ENCODE measurements at regions not wholly inside any gene's neighbourhood (a gene's known extent, or its start where the extent isn't known, plus 50 kb on each side); places are given as distances from the start of the nearest gene placed in this dataset.
"Not testable (repeated sequence)": the region's sequence is repeated elsewhere in the genome, so short reads cannot be mapped to it uniquely, and the experiment has no call there.

DNA sequence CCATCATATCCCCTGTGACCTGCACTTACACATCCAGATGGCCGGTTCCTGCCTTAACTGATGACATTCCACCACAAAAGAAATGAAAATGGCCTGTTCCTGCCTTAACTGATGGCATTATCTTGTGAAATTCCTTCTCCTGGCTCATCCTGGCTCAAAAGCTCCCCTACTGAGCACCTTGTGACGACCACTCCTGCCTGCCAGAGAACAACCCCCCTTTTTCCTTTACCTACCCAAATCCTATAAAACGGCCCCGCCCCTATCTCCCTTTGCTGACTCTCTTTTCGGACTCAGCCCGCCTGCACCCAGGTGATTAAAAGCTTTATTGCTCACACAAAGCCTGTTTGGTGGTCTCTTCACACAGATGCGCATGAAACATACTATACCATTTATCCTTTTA lies 279.7 kb upstream of the CHRM3 start:
- not testable (repeated sequence) for DNase-seq

GRCh38 chr1:239098400-239099037 lies 287.8 kb upstream of the CHRM3 start:
- no peak for DNase-seq

DNA sequence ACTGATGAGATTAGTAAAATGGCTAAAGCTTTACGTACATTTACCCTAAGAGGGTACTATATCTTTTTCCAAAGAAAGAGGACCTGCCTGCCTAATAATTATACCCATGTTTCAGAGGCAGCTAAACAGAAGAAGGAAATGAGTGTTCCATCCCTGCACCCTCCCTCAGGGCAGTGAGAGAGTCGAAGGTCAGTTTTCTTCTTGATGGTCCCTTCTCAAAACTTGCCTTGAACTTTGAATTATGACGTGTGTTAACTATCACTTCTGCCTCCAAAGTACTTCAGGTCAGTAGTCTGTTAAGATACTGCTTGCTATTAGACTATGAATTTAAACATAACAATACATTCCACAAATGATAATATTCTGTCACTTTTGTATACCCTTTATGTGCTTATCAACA lies 294.8 kb upstream of the CHRM3 start:
- DNase-seq, result no peak

DNA sequence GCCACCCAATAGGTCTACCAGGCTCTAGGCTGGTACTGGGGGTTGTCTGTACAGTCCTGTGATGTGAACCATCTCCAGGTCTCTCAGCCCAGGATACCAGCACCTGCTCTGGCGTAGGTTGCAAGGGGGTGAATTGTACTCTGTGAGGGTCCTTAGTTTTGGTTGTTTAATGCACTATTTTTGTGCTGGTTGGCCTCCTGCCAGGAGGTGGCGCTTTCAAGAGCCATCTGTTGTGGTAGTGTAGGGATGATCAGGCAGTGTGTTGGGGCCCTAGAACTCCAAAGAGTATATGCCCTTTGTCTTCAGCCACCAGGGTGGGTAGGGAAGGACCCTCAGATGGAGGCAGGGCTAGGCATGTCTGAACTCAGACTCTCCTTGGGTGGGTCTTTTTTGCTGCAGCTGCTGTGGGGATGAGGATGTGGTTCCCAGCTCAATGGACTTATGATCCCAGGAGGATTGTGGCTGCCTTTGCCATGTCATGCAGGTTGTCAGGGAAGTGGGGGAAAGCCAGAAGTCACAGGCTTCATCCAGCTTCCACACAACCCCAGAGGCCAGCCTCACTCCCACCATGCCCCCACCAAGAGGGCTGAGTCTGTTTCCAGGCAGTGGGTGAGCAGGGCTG lies 301.8 kb upstream of the CHRM3 start:
- DNase-seq, result no peak

- DNase-seq, result not testable (repeated sequence)
Observed at GRCh38 chr1:239081947-239082346, 304.4 kb upstream of the CHRM3 start.

GRCh38 chr1:239067480-239067879 lies 318.9 kb upstream of the CHRM3 start:
- no peak for DNase-seq

GRCh38 chr1:239067058-239067457 lies 319.3 kb upstream of the CHRM3 start:
- no peak for DNase-seq

- no peak for DNase-seq
Observed at GRCh38 chr1:239061770-239062169, 324.6 kb upstream of the CHRM3 start.

GRCh38 chr1:239058190-239058589 lies 328.2 kb upstream of the CHRM3 start:
- DNase-seq, result no peak

GRCh38 chr1:239056940-239057339 lies 329.4 kb upstream of the CHRM3 start:
- DNase-seq, result no peak

DNA sequence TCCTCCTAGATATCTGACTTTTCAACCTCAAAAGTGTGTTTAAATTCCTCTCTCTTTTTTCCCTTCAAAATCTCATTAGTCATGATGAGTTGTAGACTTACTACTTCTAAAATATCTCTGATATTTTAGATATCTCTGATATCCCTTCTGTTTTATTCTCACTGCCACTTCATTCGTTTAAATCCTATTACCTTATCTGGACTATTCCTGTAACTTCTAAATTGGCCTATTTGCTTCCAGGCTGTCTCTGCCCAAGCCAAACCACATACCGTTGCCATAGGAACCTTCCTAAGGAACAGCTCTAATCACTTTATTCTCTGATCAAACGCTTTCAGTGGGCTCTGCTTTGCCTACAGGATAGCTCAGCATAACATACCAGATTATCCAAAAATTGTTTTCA lies 333.1 kb upstream of the CHRM3 start:
- no peak for DNase-seq

- no peak for DNase-seq
Observed at GRCh38 chr1:239049571-239049970, 336.8 kb upstream of the CHRM3 start.

- no peak for DNase-seq
Observed at GRCh38 chr1:239044829-239045228, 341.5 kb upstream of the CHRM3 start.

DNA sequence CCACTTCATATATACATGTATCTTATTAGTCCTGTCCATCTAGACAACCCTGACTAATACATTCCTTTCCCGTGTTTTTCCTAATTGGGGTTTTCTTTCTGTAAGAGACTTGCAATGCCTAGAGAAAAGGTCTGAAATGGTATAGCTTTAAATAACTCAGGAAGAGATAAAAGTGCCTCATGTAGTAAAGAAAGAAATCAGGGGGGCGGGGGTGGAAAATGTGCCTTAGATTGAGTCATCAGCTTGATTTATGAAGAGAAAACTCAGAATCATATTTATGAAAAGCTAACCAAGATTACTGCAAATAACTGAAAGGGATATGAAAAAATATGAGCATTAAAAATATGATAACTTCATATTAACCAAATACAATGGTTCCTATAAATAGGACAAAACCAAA lies 345.8 kb upstream of the CHRM3 start:
- no peak for DNase-seq

DNA sequence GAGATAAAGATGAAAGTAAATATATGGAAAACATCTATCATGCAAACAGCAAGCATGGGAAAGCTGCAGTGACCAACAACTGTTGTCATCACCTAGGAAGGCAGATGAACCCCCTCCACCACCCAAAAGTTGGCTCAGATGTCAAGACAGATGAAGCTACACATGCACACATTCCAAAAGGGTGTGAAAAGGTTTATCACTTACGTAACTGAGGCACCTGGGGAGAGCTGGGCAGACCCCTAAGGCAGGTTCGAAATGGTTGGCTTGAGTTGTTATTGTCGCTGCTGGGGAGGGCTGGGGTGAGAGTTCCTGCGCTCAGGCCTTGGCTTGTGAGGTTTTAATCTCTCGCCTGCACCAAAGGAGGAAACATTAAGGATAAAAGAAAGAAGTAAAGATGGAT lies 355.1 kb upstream of the CHRM3 start:
- DNase-seq, result no peak

DNA sequence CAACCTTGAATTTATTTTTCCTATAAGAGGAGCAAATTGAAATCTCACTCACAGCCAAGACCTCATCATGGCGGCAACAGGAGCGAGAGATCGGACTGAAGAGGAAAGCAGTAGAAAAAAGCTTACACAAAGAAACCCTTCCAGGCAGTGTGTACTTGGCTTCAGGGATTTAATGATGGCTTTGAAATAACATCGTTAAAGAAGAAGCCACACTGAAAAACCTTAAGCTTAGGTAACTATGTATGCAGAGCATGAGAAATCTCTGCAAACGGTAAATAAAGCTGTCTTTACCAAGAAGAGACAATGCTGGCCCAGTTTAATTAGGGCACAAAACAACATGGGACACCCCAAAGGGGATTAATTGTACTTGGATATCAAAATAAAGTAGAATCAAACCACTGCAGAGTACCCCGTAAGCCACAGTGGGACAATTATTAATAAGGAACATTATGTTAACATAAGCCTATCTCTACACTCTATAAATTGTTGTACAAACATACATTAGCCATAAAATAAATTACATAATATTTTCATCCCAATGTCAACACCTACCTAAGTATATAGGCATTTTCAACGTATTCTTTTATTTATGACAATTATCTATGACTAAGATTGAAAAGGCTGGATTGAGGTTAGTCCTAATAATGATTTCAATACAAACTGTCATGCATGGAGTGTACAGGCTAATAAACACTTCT lies 360.2 kb upstream of the CHRM3 start:
- no peak for DNase-seq

DNA sequence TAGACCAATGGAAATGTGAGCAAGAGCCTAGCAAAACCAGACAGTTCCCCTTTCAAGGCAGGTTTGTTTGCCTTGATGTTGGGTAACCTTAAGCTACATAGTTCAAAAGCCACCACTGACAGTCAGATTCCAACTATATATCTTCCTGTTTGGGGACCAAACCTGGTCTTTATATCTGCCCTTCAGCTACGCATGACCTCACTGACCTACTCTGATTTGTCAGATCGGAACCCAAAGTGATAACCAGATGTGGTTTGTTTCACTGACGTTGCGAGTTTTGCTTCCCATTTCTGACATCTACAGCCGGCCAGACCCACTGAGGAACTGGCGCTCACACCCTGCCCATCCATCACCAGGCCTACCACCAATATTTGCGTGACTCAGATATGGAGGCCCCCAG lies 361.1 kb upstream of the CHRM3 start:
- no peak for DNase-seq

GRCh38 chr1:239023732-239024360 lies 362.5 kb upstream of the CHRM3 start:
- no peak for DNase-seq

GRCh38 chr1:239016337-239016736 lies 370.0 kb upstream of the CHRM3 start:
- DNase-seq, result no peak

DNA sequence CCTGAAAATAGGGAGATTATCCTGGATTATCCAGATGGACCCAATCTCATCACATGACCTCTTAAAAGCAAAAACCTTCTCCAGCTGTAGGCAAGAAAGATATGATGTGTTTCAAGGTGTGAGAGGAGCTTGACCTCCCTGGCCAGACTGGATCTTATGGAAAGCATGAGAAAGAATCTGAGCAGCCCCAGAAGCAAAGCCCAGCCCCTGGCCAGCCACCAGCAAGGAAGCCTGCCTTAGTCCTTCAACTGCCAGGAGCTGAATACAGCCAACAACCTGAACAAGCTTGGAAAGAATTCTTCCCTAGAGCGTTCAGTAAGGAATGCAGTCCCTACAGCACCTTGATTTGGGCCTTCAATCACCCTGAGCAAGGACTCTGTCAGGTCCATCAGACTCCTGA lies 375.0 kb upstream of the CHRM3 start:
- DNase-seq, result no peak

DNA sequence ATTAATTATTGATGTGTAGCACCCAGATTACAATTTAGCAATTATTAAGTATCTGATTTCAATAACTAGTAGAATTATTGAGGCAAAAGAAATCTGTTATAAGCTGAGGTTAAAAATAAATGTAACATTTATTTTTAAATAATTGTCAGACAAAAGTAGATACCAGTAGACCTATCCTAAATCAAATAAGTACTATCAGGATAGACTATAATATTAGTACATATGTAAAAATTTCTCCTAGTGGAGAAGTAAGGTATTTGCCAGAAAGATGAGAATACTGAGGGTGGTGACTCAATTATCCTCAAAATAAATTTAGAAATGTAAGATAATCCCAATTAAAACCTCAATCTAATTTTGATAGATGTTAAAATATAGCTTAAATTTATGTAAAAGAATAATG lies 377.8 kb upstream of the CHRM3 start:
- no peak for DNase-seq

DNA sequence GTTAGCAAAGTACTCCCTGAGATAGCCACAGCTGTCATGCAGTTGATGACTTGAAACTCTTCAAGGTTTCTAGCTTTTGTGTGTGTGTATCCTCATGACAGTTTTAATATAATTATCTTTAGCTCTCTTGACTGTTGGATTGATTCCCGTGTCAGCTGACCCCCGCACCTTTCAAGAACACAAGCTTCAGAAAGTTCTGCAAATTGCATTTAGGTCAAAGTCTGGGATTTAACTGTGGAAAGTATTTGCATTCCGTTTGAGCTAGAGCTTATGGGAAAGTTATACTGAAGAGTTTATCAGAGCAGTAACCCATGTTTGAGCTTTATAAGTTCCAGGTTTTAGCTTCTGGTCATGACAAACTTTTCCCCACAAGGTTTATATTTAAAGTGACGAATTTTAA lies 380.1 kb upstream of the CHRM3 start:
- DNase-seq, result no peak

DNA sequence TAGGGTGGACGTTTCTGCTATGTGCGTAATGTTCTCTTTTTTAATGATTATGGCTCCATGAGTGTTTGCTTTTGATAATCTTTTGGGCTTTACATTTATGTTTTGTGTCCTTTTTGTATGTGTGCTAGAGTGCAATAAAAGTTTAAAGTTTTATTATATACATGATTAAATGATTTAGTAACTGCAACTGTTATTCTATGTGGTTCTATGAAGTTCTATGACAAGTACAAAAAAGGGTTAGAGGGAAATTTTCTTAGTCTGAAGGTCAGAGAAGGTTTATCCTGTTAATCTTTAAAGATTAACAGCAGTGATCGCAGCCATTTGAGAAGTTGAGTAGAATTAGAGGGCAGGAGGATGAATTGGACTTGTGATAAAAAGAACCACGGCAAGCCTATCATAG lies 386.4 kb upstream of the CHRM3 start:
- no peak for DNase-seq

GRCh38 chr1:238998577-238998976 lies 387.8 kb upstream of the CHRM3 start:
- no peak for DNase-seq

Measured in stimulated activated CD4-positive, alpha-beta T cell treated with anti-CD3 and anti-CD28 coated beads, Interleukin-12 subunit alpha, Interleukin-12 subunit beta, amount 100 ng/mL, for 4 hours (primary cell).